HCT116 (cell line): ENCODE measurements at regions not wholly inside any gene's neighbourhood (a gene's known extent, or its start where the extent isn't known, plus 50 kb on each side); places are given as distances from the start of the nearest gene placed in this dataset.

Source experiments
- ATAC-seq: fragments of 200-7000 bp; cut with Tn5 transposase; 2 replicates; pipeline ENCODE4 v1.9.1; 2020; ENCODE audit warnings: mild to moderate bottlenecking, moderate library complexity
- BruUV-seq: library from RNA; stranded (reverse); fragments of 400-500 nt; replicated peaks from 2 replicates; lab custom pipeline; 2021; lab: Mats Ljungman, UMichigan
- CTCF ChIA-PET: fragments of 300-600 bp; sonication (Branson Sonifier 250); formaldehyde crosslinking; loops from one replicate; lab custom pipeline; 2021; ENCODE audit warnings: antibody characterized with exemption; lab: Charles Lee
- POLR2A ChIA-PET: fragments of 300-600, 350-600 bp; sonication (Branson Sonifier 250); formaldehyde crosslinking; loops from one replicate; lab custom pipeline; 2021; ENCODE audit warnings: antibody characterized with exemption; lab: Charles Lee
- RAD21 ChIA-PET, 2 experiments: fragments of 300-600 bp; sonication (Branson Sonifier 250); formaldehyde crosslinking; loops; one replicate each; lab custom pipeline; 2023; ENCODE audit warnings: low total read pairs in 2 of 2; ENCODE audit not compliant: uncharacterized antibody in 2 of 2, unreplicated experiment in 2 of 2, low non-redundant PET in 1 of 2; lab: Charles Lee
- DNase-seq: peaks from one replicate; pipeline ENCODE4 v3.0.0-alpha.2; 2010; ENCODE audit warnings: low read depth, low spot score
- H2AFZ ChIP-seq: fragments of 200-600 bp; shearing (Covaris generic), sonication (generic); 2 replicates; pipeline ENCODE4 v1.6.1; 2017; ENCODE audit warnings: low read depth, mixed run types, mixed read lengths, antibody characterized with exemption, low read length; ENCODE audit not compliant: poor library complexity, severe bottlenecking
- H3K27ac ChIP-seq: 2 replicates; pipeline ENCODE4 v1.5.1; 2012; ENCODE audit warnings: low read depth, low read length
- H3K27me3 ChIP-seq: fragments of 200-600 bp; sonication (generic); 2 replicates; pipeline ENCODE4 v1.6.1; 2016; ENCODE audit warnings: mixed run types, low read length, mixed read lengths; ENCODE audit not compliant: insufficient read depth
- H3K36me3 ChIP-seq, 2 experiments: fragments of 200-500 bp in 1 of 2; fragments of 200-600 bp in 1 of 2; sonication (Bioruptor generic) in 1 of 2; sonication (generic) in 1 of 2; 2 replicates each; pipeline versions ENCODE4 v1.5.1 to v1.6.1; 2014 to 2016; ENCODE audit warnings: low read length in 2 of 2, inconsistent platforms in 1 of 2, mixed read lengths in 1 of 2, mixed run types in 1 of 2; ENCODE audit not compliant: insufficient read depth in 2 of 2, control insufficient read depth in 1 of 2
- H3K4me1 ChIP-seq, 2 experiments: fragments of 200-600 bp in 1 of 2; sonication (generic) in 1 of 2; 2 replicates each; pipeline versions ENCODE4 v1.5.1 to v1.6.1; 2012 to 2017; ENCODE audit warnings: low read length in 2 of 2, inconsistent platforms in 1 of 2, mild to moderate bottlenecking in 1 of 2, mixed read lengths in 1 of 2, mixed run types in 1 of 2, moderate library complexity in 1 of 2; ENCODE audit not compliant: insufficient read depth in 2 of 2, control insufficient read depth in 1 of 2
- H3K4me2 ChIP-seq: fragments of 200-600 bp; sonication (generic); 2 replicates; pipeline ENCODE4 v1.6.1; 2017; ENCODE audit warnings: mixed run types, low read length, mixed read lengths
- H3K4me3 ChIP-seq, 2 experiments: fragments of 200-600 bp in 1 of 2; sonication (generic) in 1 of 2; replicated peaks in 1 of 2; 2 replicates each; pipeline ENCODE4 v1.5.1; 2011 to 2016; ENCODE audit warnings: low read length in 2 of 2, control low read depth in 1 of 2, low read depth in 1 of 2, mild to moderate bottlenecking in 1 of 2, mixed read lengths in 1 of 2, mixed run types in 1 of 2
- H3K79me2 ChIP-seq: fragments of 200-600 bp; sonication (generic); 2 replicates; pipeline ENCODE4 v1.6.1; 2017; ENCODE audit warnings: mild to moderate bottlenecking, mixed run types, low read length, moderate library complexity, mixed read lengths; ENCODE audit not compliant: insufficient read depth
- H3K9ac ChIP-seq: fragments of 200-600 bp; sonication (generic); 2 replicates; pipeline ENCODE4 v1.6.1; 2016; ENCODE audit warnings: low read length, mixed read lengths
- H3K9me2 ChIP-seq: fragments of 200-600 bp; sonication (generic), shearing (Covaris generic); 2 replicates; pipeline ENCODE4 v1.6.1; 2017; ENCODE audit warnings: mixed run types, mild to moderate bottlenecking, moderate library complexity; ENCODE audit not compliant: insufficient read depth
- H3K9me3 ChIP-seq, 2 experiments: fragments of 200-500 bp in 1 of 2; fragments of 200-600 bp in 1 of 2; sonication (Bioruptor generic) in 1 of 2; sonication (generic) in 1 of 2; 2 replicates each; pipeline ENCODE4 v1.6.1; 2014 to 2017; ENCODE audit warnings: low read length in 2 of 2, mixed read lengths in 2 of 2, inconsistent platforms in 1 of 2, low read depth in 1 of 2, mild to moderate bottlenecking in 1 of 2, mixed run types in 1 of 2, moderate library complexity in 1 of 2; ENCODE audit not compliant: control insufficient read depth in 1 of 2, insufficient read depth in 1 of 2
- H4K20me1 ChIP-seq: fragments of 200-600 bp; sonication (generic), shearing (Covaris generic); 2 replicates; pipeline ENCODE4 v1.6.1; 2017; ENCODE audit warnings: mixed run types, mild to moderate bottlenecking, moderate library complexity; ENCODE audit not compliant: insufficient read depth
- ATF3 ChIP-seq: IDR thresholded peaks from 2 replicates; pipeline ENCODE4 v1.6.1; 2012
- CBX3 ChIP-seq: IDR thresholded peaks from 2 replicates; pipeline ENCODE4 v1.6.1; 2012; ENCODE audit warnings: low read depth
- CEBPB ChIP-seq: IDR thresholded peaks from 2 replicates; pipeline ENCODE4 v1.6.1; 2012; ENCODE audit warnings: low read depth
- CTCF ChIP-seq, 3 experiments: fragments of 200-600 bp in 1 of 3; sonication (generic) in 1 of 3; IDR thresholded peaks in 2 of 3; conservative IDR thresholded peaks in 1 of 3; 2 replicates each; pipeline ENCODE4 v1.5.1; 2012 to 2017; ENCODE audit warnings: low read depth in 2 of 3, low read length in 2 of 3, antibody characterized with exemption in 1 of 3, borderline replicate concordance in 1 of 3, control low read depth in 1 of 3, mild to moderate bottlenecking in 1 of 3, mixed read lengths in 1 of 3, mixed run types in 1 of 3, moderate library complexity in 1 of 3; ENCODE audit not compliant: insufficient read depth in 1 of 3
- ELF1 ChIP-seq: IDR thresholded peaks from 2 replicates; pipeline ENCODE4 v1.6.1; 2012; ENCODE audit warnings: low read depth, borderline replicate concordance
- FOSL1 ChIP-seq: IDR thresholded peaks from 2 replicates; pipeline ENCODE4 v1.6.1; 2012; ENCODE audit warnings: low read depth
- POLR2AphosphoS5 ChIP-seq: IDR thresholded peaks from 2 replicates; pipeline ENCODE4 v1.6.1; 2011; ENCODE audit warnings: mild to moderate bottlenecking, low read depth, low read length, moderate library complexity
- RAD21 ChIP-seq: IDR thresholded peaks from 2 replicates; pipeline ENCODE4 v1.6.1; 2012; ENCODE audit warnings: low read depth, mild to moderate bottlenecking
- TCF7L2 ChIP-seq: IDR thresholded peaks from 2 replicates; pipeline ENCODE4 v1.7.0; 2011; ENCODE audit warnings: borderline replicate concordance, inconsistent platforms; ENCODE audit not compliant: insufficient read depth, insufficient read length; ENCODE audit errors: extremely low read depth
- ZBTB33 ChIP-seq: IDR thresholded peaks from 2 replicates; pipeline ENCODE4 v1.6.1; 2011; ENCODE audit warnings: mild to moderate bottlenecking, low read length, moderate library complexity; ENCODE audit not compliant: insufficient replicate concordance; ENCODE audit errors: extremely low read depth
- intact Hi-C: fragments of 100-400 bp; cut with micrococcal nuclease; formaldehyde crosslinking; loops from 2 replicates; pipeline ENCODE4 v1.10.0; 2022

- no peak for TF ChIP-seq ZBTB33
- TF ChIP-seq CTCF (IDR thresholded peaks at IDR 0.05 in 2 of 3, conservative IDR thresholded peaks at IDR 0.05 in 1 of 3; ENCODE audit: borderline replicate concordance in 1 of 3, insufficient read depth in 1 of 3, low read depth in 2 of 3, low read length in 2 of 3), result no peak
Measured at GRCh38 chrX:94524867-94525266, 850.9 kb downstream of the FAM133A start (continued).

GRCh38 chrX:94545722-94546121, 871.7 kb downstream of the FAM133A start:
- ATAC-seq (no peak), DNase-seq (no peak)
- POLR2A ChIA-PET, result no interaction called here
- H3K4me3 ChIP-seq, result no peak overlapping the region
- BruUV-seq, result no TSS peak
- H2AFZ ChIP-seq, result no peak overlapping the region
- no peaks in the 10 kb centered on the region for H4K20me1 ChIP-seq
- intact Hi-C loops, result no loop called here
- H3K9me3 ChIP-seq, result no peaks in the 10 kb centered on the region
- H3K9me2 ChIP-seq, result no peaks in the 10 kb centered on the region
- H3K27ac ChIP-seq, result no peak overlapping the region
- CTCF ChIA-PET, result no interaction called here
- no peak overlapping the region for H3K4me2 ChIP-seq
- no peaks in the 10 kb centered on the region for H3K27me3 ChIP-seq
- RAD21 ChIA-PET, result no interaction called here
- no peaks in the 10 kb centered on the region for H3K36me3 ChIP-seq
- no peaks in the 10 kb centered on the region for H3K4me1 ChIP-seq
- no peaks in the 10 kb centered on the region for H3K79me2 ChIP-seq
- no peak overlapping the region for H3K9ac ChIP-seq
- TF ChIP-seq ZBTB33 (no peak), RAD21 (no peak), ELF1 (no peak), CBX3 (no peak), ATF3 (no peak), FOSL1 (no peak), CTCF (IDR thresholded peaks at IDR 0.05 in 2 of 3, conservative IDR thresholded peaks at IDR 0.05 in 1 of 3; ENCODE audit: borderline replicate concordance in 1 of 3, insufficient read depth in 1 of 3, low read depth in 2 of 3, low read length in 2 of 3) (no peak), TCF7L2 (no peak), POLR2AphosphoS5 (no peak), CEBPB (no peak)
